A549 (cell line): ENCODE measurements at regions not wholly inside any gene's neighbourhood (a gene's known extent, or its start where the extent isn't known, plus 50 kb on each side); places are given as distances from the start of the nearest gene placed in this dataset.
"Not testable (repeated sequence)": the region's sequence is repeated elsewhere in the genome, so short reads cannot be mapped to it uniquely, and the experiment has no call there.

ENCODE experiments used
- ATAC-seq, 2 experiments: fragments of 200-7000 bp in 1 of 2; fragments of >200 bp in 1 of 2; cut with Nextera tagmentation in 1 of 2; cut with Tn5 transposase in 1 of 2; 3 replicates each; pipeline versions ENCODE4 v1.8.0 to v1.9.1; 2018 to 2020; ENCODE audit warnings: mild to moderate bottlenecking in 1 of 2, moderate library complexity in 1 of 2
- CTCF ChIA-PET: fragments of 300-600 bp; sonication (Branson Sonifier 250); formaldehyde crosslinking; extraction: SDS; loops from one replicate; lab custom pipeline; 2021; ENCODE audit warnings: antibody characterized with exemption, inconsistent platforms; lab: Yijun Ruan, JAX
- POLR2A ChIA-PET: fragments of 350-600 bp; formaldehyde crosslinking; extraction: SDS; loops from one replicate; lab custom pipeline; 2021; ENCODE audit warnings: antibody characterized with exemption, inconsistent platforms; lab: Yijun Ruan, JAX
- DNase-seq, 2 experiments: peaks; one replicate each; pipeline versions ENCODE4 v3.0.0 to v3.0.0-alpha.2; 2011 to 2016; ENCODE audit warnings: low read depth in 1 of 2, low spot score in 1 of 2
- FAIRE-seq: peaks from 2 replicates; lab custom pipeline; 2011; peaks lifted over from hg19 to GRCh38; lab: Jason Lieb, UNC
- H3K27ac ChIP-seq, 2 experiments: fragments of >200 bp; sonication (Bioruptor Twin); formaldehyde crosslinking; 3 replicates each; pipeline ENCODE4 v1.5.1; 2016 to 2017
- H3K4me1 ChIP-seq: fragments of >200 bp; sonication (Bioruptor Twin); formaldehyde crosslinking; 3 replicates; pipeline ENCODE4 v1.6.1; 2016
- H3K4me2 ChIP-seq: fragments of >200 bp; sonication (Bioruptor Twin); formaldehyde crosslinking; 3 replicates; pipeline ENCODE4 v1.6.1; 2016
- H3K4me3 ChIP-seq: fragments of >200 bp; sonication (Bioruptor Twin); formaldehyde crosslinking; 3 replicates; pipeline ENCODE4 v1.5.1; 2016
- H3K9me3 ChIP-seq: fragments of >200 bp; sonication (Bioruptor Twin); formaldehyde crosslinking; 3 replicates; pipeline ENCODE4 v1.6.1; 2016
- CBX2 ChIP-seq: fragments of 200-600 bp; sonication (generic); IDR thresholded peaks from 2 replicates; pipeline ENCODE4 v1.6.1; 2016; ENCODE audit warnings: low read depth, mild to moderate bottlenecking, borderline replicate concordance
- ESRRA ChIP-seq: fragments of 150-350 bp; IDR thresholded peaks from 2 replicates; pipeline ENCODE4 v1.6.1; 2014; ENCODE audit warnings: mild to moderate bottlenecking, low read length, borderline replicate concordance
- FOXS1 ChIP-seq: fragments of 250-450 bp; sonication (Bioruptor Pico); IDR thresholded peaks from 2 replicates; pipeline ENCODE4 v1.5.0; 2020; ENCODE audit warnings: mild to moderate bottlenecking, moderate library complexity
- GATA3 ChIP-seq: IDR thresholded peaks from 2 replicates; pipeline ENCODE4 v1.6.1; 2012; ENCODE audit warnings: borderline replicate concordance
- HEYL ChIP-seq: fragments of 250-450 bp; sonication (Bioruptor Pico); IDR thresholded peaks from 2 replicates; pipeline ENCODE4 v1.8.0; 2021; ENCODE audit warnings: mild to moderate bottlenecking, moderate library complexity
- HOXA7 ChIP-seq: fragments of 250-450 bp; sonication (Bioruptor Pico); IDR thresholded peaks from 2 replicates; pipeline ENCODE4 v1.5.0; 2020; ENCODE audit warnings: mild to moderate bottlenecking, moderate library complexity
- KDM1A ChIP-seq: fragments of 200-600 bp; sonication (generic); IDR thresholded peaks from 2 replicates; pipeline ENCODE4 v1.6.1; 2016; ENCODE audit warnings: low read depth, mild to moderate bottlenecking
- KDM5A ChIP-seq: fragments of 200-600 bp; sonication (generic); IDR thresholded peaks from 2 replicates; pipeline ENCODE4 v1.6.1; 2016; ENCODE audit warnings: antibody characterized with exemption, mild to moderate bottlenecking
- MAFK ChIP-seq: fragments of 450-650 bp; IDR thresholded peaks from 2 replicates; pipeline ENCODE4 v1.6.1; 2014; ENCODE audit not compliant: partially characterized antibody
- MAZ ChIP-seq: fragments of 150-350 bp; IDR thresholded peaks from 2 replicates; pipeline ENCODE4 v1.6.1; 2014; ENCODE audit warnings: antibody characterized with exemption, low read depth, low read length, borderline replicate concordance
- RAD21 ChIP-seq, 2 experiments: fragments of >200 bp in 1 of 2; sonication (Bioruptor Twin) in 1 of 2; formaldehyde crosslinking in 1 of 2; IDR thresholded peaks in 1 of 2; conservative IDR thresholded peaks in 1 of 2; 2 replicates in 1 of 2; 3 replicates in 1 of 2; pipeline ENCODE4 v1.6.1; 2012 to 2018; ENCODE audit warnings: inconsistent platforms in 1 of 2
- RARB ChIP-seq: fragments of 250-450 bp; sonication (Bioruptor Pico); IDR thresholded peaks from 2 replicates; pipeline ENCODE4 v1.8.0; 2021; ENCODE audit warnings: mild to moderate bottlenecking, moderate library complexity
- RFX5 ChIP-seq: fragments of 450-650 bp; IDR thresholded peaks from 2 replicates; pipeline ENCODE4 v1.7.1; 2014; ENCODE audit warnings: antibody characterized with exemption, mild to moderate bottlenecking, moderate library complexity
- RNF2 ChIP-seq: fragments of 200-600 bp; sonication (generic); IDR thresholded peaks from 2 replicates; pipeline ENCODE4 v1.6.1; 2016; ENCODE audit warnings: low read depth, mild to moderate bottlenecking, antibody characterized with exemption, moderate library complexity, borderline replicate concordance
- TFCP2L1 ChIP-seq: fragments of 250-450 bp; sonication (Bioruptor Pico); IDR thresholded peaks from 2 replicates; pipeline ENCODE4 v1.5.0; 2021; ENCODE audit warnings: mild to moderate bottlenecking
- TP53 ChIP-seq: fragments of 250-450 bp; sonication (Bioruptor Pico); IDR thresholded peaks from 2 replicates; pipeline ENCODE4 v1.5.0; 2021; ENCODE audit warnings: mild to moderate bottlenecking, moderate library complexity
- ZC3H11A ChIP-seq: fragments of 450-650 bp; IDR thresholded peaks from 2 replicates; pipeline ENCODE4 v1.6.1; 2014; ENCODE audit warnings: antibody characterized with exemption, mild to moderate bottlenecking
- ZFP36 ChIP-seq: fragments of 450-650 bp; IDR thresholded peaks from 2 replicates; pipeline ENCODE4 v1.6.1; 2014; ENCODE audit warnings: borderline replicate concordance; ENCODE audit not compliant: partially characterized antibody
- ZSCAN20 ChIP-seq: fragments of 250-450 bp; sonication (Bioruptor Pico); IDR thresholded peaks from 2 replicates; pipeline ENCODE4 v1.8.0; 2022; ENCODE audit warnings: mild to moderate bottlenecking, moderate library complexity
- WGBS: methylation state at CpG from one replicate; pipeline ENCODE4 v1.1.6; 2017; ENCODE audit errors: missing lambda C conversion rate; 5-methylcytosine and 5-hydroxymethylcytosine counted together
- TF ChIP-seq, protein P1 (sequence below): fragments of 250-450 bp; sonication (Bioruptor Pico); IDR thresholded peaks from 2 replicates; pipeline ENCODE4 v1.5.0; 2021; ENCODE audit warnings: mild to moderate bottlenecking, moderate library complexity, borderline replicate concordance
- TF ChIP-seq, protein P2 (sequence below): fragments of >200 bp; sonication (Bioruptor Twin); formaldehyde crosslinking; IDR thresholded peaks from 2 replicates; pipeline ENCODE4 v1.6.1; 2016
- TF ChIP-seq, protein P3 (sequence below): IDR thresholded peaks from 2 replicates; pipeline ENCODE4 v1.6.1; 2012

DNA sequence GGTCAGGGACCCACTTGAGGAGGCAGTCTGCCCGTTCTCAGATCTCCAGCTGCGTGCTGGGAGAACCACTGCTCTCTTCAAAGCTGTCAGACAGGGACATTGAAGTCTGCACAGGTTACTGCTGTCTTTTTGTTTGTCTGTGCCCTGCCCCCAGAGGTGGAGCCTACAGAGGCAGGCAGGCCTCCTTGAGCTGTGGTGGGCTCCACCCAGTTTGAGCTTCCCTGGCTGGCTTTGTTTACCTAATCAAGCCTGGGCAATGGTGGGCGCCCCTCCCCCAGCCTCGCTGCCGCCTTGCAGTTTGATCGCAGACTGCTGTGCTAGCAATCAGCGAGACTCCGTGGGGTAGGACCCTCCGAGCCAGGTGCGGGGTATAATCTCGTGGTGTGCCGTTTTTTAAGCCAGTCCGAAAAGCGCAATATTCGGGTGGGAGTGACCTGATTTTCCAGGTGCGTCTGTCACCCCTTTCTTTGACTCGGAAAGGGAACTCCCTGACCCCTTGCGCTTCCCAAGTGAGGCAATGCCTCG lies 375.4 kb downstream of the HTR1B start:
- WGBS: 56% methylated on average over 15 of the region's 19 CpGs
- CTCF ChIA-PET, ATAC-seq, H3K4me2 ChIP-seq, H3K27ac ChIP-seq, POLR2A ChIA-PET, FAIRE-seq, H3K4me3 ChIP-seq, H3K9me3 ChIP-seq, DNase-seq, H3K4me1 ChIP-seq: not testable (repeated sequence)

DNA sequence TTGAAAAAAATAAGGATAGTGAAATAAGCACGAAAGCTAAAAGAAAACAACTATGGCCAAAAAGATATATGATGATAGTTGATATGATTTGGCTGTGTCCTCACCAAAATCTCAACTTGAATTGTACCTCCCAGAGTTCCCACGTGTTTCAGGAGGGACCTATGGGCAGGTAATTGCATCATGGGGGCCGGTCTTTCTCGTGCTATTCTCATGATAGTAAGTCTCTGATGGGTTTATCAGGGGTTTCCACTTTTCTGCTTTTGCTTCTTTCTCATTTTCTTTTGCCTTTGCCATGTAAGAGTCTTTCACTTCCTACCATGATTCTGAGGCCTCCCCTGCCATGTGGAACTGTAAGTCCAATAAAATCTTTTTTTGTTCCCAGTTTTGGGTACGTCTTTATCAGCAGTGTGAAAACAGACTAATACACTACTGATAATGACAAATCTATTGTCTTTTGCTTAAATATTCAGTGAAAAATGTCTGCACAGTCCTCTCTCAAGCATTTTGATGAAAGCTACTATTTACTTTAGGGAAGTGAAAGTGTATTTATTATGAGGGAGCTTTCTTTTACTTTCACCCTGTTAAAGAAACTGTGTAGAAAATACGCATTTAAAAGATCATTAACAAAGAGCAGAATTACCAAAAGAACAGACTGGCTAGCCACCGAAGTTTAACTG lies 389.1 kb downstream of the HTR1B start:
- Histone ChIP-seq H3K4me1 (no peaks in the 10 kb centered on the region), H3K27ac (no peak overlapping the region), H3K4me3 (no peak overlapping the region), H3K4me2 (no peak overlapping the region), H3K9me3 (no peaks in the 10 kb centered on the region)
- CTCF ChIA-PET: no interaction called here
- no peak for DNase-seq
- POLR2A ChIA-PET: no interaction called here
- ATAC-seq: no peak
- 25% methylated on average over 7 of the region's 7 CpGs for WGBS
- TF ChIP-seq, protein P1, sequence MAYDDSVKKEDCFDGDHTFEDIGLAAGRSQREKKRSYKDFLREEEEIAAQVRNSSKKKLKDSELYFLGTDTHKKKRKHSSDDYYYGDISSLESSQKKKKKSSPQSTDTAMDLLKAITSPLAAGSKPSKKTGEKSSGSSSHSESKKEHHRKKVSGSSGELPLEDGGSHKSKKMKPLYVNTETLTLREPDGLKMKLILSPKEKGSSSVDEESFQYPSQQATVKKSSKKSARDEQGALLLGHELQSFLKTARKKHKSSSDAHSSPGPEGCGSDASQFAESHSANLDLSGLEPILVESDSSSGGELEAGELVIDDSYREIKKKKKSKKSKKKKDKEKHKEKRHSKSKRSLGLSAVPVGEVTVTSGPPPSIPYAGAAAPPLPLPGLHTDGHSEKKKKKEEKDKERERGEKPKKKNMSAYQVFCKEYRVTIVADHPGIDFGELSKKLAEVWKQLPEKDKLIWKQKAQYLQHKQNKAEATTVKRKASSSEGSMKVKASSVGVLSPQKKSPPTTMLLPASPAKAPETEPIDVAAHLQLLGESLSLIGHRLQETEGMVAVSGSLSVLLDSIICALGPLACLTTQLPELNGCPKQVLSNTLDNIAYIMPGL (CRISPR knock-in tag): no peak
- no peak for TF ChIP-seq MAFK
- TF ChIP-seq RFX5: no peak
- no peak for TF ChIP-seq TP53
- TF ChIP-seq RARB: no peak
- TF ChIP-seq KDM5A: no peak
- TF ChIP-seq RAD21 (conservative IDR thresholded peaks at IDR 0.05 in 1 of 2, IDR thresholded peaks at IDR 0.05 in 1 of 2): no peak
- TF ChIP-seq CBX2: no peak
- TF ChIP-seq HEYL (CRISPR knock-in tag): no peak
- no peak for TF ChIP-seq MAZ
- no peak for TF ChIP-seq GATA3
- TF ChIP-seq ESRRA: no peak
- TF ChIP-seq ZFP36: no peak
- no peak for FAIRE-seq

DNA sequence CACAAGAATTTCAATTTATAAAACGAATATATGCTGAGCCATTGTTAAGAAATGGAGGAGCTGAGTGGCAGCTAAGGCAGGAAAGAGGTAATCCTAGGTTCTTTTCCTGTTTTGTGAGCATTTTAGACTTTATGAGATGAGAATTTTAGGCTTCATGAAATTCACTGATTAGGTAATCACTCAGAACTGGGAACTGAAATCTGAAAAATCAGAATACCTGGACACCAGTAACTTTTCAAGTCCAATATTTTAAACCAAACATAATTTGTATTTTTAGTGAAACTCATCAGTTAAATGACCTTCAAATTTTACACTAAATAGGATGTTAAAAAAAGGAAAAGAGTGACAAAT lies 389.9 kb downstream of the HTR1B start:
- Histone ChIP-seq H3K4me3 (no peak overlapping the region), H3K4me2 (no peak overlapping the region), H3K4me1 (no peaks in the 10 kb centered on the region), H3K9me3 (no peaks in the 10 kb centered on the region), H3K27ac (no peak overlapping the region)
- ChIA-PET CTCF (interaction anchor here (0.8 kb wide), 1 partner anchor 21 kb away, joined by 3 read pairs; no protein-coding TSS in a partner anchor), POLR2A (no interaction called here)
- TF ChIP-seq TFCP2L1 (CRISPR knock-in tag): no peak
- no peak for TF ChIP-seq ZSCAN20 (CRISPR knock-in tag)
- TF ChIP-seq, protein P2, sequence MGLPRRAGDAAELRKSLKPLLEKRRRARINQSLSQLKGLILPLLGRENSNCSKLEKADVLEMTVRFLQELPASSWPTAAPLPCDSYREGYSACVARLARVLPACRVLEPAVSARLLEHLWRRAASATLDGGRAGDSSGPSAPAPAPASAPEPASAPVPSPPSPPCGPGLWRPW: no peak
- TF ChIP-seq KDM1A: no peak
- TF ChIP-seq RNF2: no peak
- TF ChIP-seq, protein P3, sequence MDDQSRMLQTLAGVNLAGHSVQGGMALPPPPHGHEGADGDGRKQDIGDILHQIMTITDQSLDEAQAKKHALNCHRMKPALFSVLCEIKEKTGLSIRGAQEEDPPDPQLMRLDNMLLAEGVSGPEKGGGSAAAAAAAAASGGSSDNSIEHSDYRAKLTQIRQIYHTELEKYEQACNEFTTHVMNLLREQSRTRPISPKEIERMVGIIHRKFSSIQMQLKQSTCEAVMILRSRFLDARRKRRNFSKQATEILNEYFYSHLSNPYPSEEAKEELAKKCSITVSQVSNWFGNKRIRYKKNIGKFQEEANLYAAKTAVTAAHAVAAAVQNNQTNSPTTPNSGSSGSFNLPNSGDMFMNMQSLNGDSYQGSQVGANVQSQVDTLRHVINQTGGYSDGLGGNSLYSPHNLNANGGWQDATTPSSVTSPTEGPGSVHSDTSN: no peak
- TF ChIP-seq ZC3H11A: no peak
- no peak for TF ChIP-seq FOXS1 (CRISPR knock-in tag)
- TF ChIP-seq HOXA7 (CRISPR knock-in tag): no peak
- FAIRE-seq (no peak), ATAC-seq (no peak), DNase-seq (no peak)
- 3% methylated on average over 1 of the region's 1 CpG for WGBS
